Neural progenitor cell (in vitro differentiated cells): ENCODE measurements at regions not wholly inside any gene's neighbourhood (a gene's known extent, or its start where the extent isn't known, plus 50 kb on each side); places are given as distances from the start of the nearest gene placed in this dataset.

Experiments used
- DNase-seq: peaks from one replicate; pipeline ENCODE4 v3.0.0-alpha.2; 2016; ENCODE audit warnings: low spot score
- H2AFZ ChIP-seq: fragments of 200-600 bp; sonication (generic); replicated peaks from 2 replicates; pipeline ENCODE4 v1.6.1; 2016; ENCODE audit warnings: antibody characterized with exemption
- H3F3A ChIP-seq: fragments of 200-600 bp; sonication (generic); 2 replicates; pipeline ENCODE4 v1.6.1; 2016; ENCODE audit warnings: antibody characterized with exemption, low read depth
- H3K27ac ChIP-seq: fragments of 200-600 bp; sonication (generic); 2 replicates; pipeline ENCODE4 v1.5.1; 2016; ENCODE audit warnings: mild to moderate bottlenecking
- H3K27me3 ChIP-seq: fragments of 200-600 bp; sonication (generic); 2 replicates; pipeline ENCODE4 v1.6.1; 2016; ENCODE audit warnings: mild to moderate bottlenecking, moderate library complexity
- H3K36me3 ChIP-seq: fragments of 200-600 bp; sonication (generic); 2 replicates; pipeline ENCODE4 v1.5.1; 2016
- H3K4me1 ChIP-seq: fragments of 200-600 bp; sonication (generic); 2 replicates; pipeline ENCODE4 v1.6.1; 2016; ENCODE audit warnings: mixed run types
- H3K4me2 ChIP-seq: fragments of 200-600 bp; sonication (generic); 2 replicates; pipeline ENCODE4 v1.6.1; 2016
- H3K4me3 ChIP-seq: fragments of 200-600 bp; sonication (generic); 2 replicates; pipeline ENCODE4 v1.5.1; 2016
- H3K79me2 ChIP-seq: fragments of 200-600 bp; sonication (generic); 2 replicates; pipeline ENCODE4 v1.6.1; 2016; ENCODE audit warnings: low read depth
- H3K9ac ChIP-seq: fragments of 200-600 bp; sonication (generic); 2 replicates; pipeline ENCODE4 v1.6.1; 2016
- H3K9me3 ChIP-seq: fragments of 200-600 bp; sonication (generic); 2 replicates; pipeline ENCODE4 v1.5.1; 2016; ENCODE audit warnings: low read depth
- H4K20me1 ChIP-seq: fragments of 200-600 bp; sonication (generic); 2 replicates; pipeline ENCODE4 v1.6.1; 2016; ENCODE audit warnings: low read depth
- H3K27ac Mint-ChIP-seq: 3 replicates; pipeline ENCODE4 v1.8.0; 2021; ENCODE audit warnings: mixed read lengths
- H3K27me3 Mint-ChIP-seq: 2 replicates; pipeline ENCODE4 v1.8.0; 2022; ENCODE audit warnings: low read depth, mild to moderate bottlenecking, inconsistent platforms, moderate library complexity, mixed read lengths; ENCODE audit not compliant: insufficient read depth
- H3K36me3 Mint-ChIP-seq: 3 replicates; pipeline ENCODE4 v1.8.0; 2021; ENCODE audit warnings: mixed read lengths
- H3K4me1 Mint-ChIP-seq: 3 replicates; pipeline ENCODE4 v1.8.0; 2021; ENCODE audit warnings: mixed read lengths
- H3K4me3 Mint-ChIP-seq: 3 replicates; pipeline ENCODE4 v1.8.0; 2021; ENCODE audit warnings: mild to moderate bottlenecking, moderate library complexity, mixed read lengths
- H3K9me3 Mint-ChIP-seq: 3 replicates; pipeline ENCODE4 v1.8.0; 2020; ENCODE audit warnings: mixed read lengths
- EZH2 ChIP-seq: fragments of 200-600 bp; sonication (generic); IDR thresholded peaks from 2 replicates; pipeline ENCODE4 v1.6.1; 2017; ENCODE audit warnings: antibody characterized with exemption, mild to moderate bottlenecking, moderate library complexity
- EZH2phosphoT487 ChIP-seq: fragments of 200-600 bp; sonication (generic); IDR thresholded peaks from 2 replicates; pipeline ENCODE4 v1.6.1; 2017; ENCODE audit warnings: antibody characterized with exemption
- TF ChIP-seq, protein P1 (sequence below): fragments of 200-600 bp; sonication (generic); IDR thresholded peaks from 2 replicates; pipeline ENCODE4 v1.5.1; 2017; ENCODE audit warnings: antibody characterized with exemption, mild to moderate bottlenecking

- no peak for DNase-seq
- Histone ChIP-seq H3F3A (peaks cover 24% of the 10 kb centered on the region), H3K79me2 (no peaks in the 10 kb centered on the region), H3K4me3 (no peak overlapping the region), H3K27me3 (no peaks in the 10 kb centered on the region), H3K4me1 (peaks cover 84% of the 10 kb centered on the region), H3K36me3 (no peaks in the 10 kb centered on the region), H2AFZ (no peak overlapping the region), H3K4me2 (no peak overlapping the region), H3K9ac (no peak overlapping the region), H3K27ac (no peak overlapping the region), H4K20me1 (no peaks in the 10 kb centered on the region), H3K9me3 (no peaks in the 10 kb centered on the region)
- TF ChIP-seq EZH2 (no peak), EZH2phosphoT487 (no peak)
- TF ChIP-seq, protein P1, sequence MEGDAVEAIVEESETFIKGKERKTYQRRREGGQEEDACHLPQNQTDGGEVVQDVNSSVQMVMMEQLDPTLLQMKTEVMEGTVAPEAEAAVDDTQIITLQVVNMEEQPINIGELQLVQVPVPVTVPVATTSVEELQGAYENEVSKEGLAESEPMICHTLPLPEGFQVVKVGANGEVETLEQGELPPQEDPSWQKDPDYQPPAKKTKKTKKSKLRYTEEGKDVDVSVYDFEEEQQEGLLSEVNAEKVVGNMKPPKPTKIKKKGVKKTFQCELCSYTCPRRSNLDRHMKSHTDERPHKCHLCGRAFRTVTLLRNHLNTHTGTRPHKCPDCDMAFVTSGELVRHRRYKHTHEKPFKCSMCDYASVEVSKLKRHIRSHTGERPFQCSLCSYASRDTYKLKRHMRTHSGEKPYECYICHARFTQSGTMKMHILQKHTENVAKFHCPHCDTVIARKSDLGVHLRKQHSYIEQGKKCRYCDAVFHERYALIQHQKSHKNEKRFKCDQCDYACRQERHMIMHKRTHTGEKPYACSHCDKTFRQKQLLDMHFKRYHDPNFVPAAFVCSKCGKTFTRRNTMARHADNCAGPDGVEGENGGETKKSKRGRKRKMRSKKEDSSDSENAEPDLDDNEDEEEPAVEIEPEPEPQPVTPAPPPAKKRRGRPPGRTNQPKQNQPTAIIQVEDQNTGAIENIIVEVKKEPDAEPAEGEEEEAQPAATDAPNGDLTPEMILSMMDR: no peak
- H3K27ac Mint-ChIP-seq: no peak overlapping the region
- no peaks in the 10 kb centered on the region for H3K27me3 Mint-ChIP-seq
- H3K36me3 Mint-ChIP-seq: no peaks in the 10 kb centered on the region
- H3K4me3 Mint-ChIP-seq: no peak overlapping the region
- H3K4me1 Mint-ChIP-seq: peaks cover 55% of the 10 kb centered on the region
- H3K9me3 Mint-ChIP-seq: no peaks in the 10 kb centered on the region
Observed at GRCh38 chr16:51761001-51761400, 609.9 kb upstream of the SALL1 start.

GRCh38 chr16:51759999-51760398, 608.9 kb upstream of the SALL1 start:
- DNase-seq: no peak
- Histone ChIP-seq H3F3A (peaks cover 24% of the 10 kb centered on the region), H3K36me3 (no peaks in the 10 kb centered on the region), H3K27me3 (no peaks in the 10 kb centered on the region), H3K27ac (no peak overlapping the region), H3K4me2 (no peak overlapping the region), H3K79me2 (no peaks in the 10 kb centered on the region), H2AFZ (no peak overlapping the region), H3K9me3 (no peaks in the 10 kb centered on the region), H3K9ac (no peak overlapping the region), H3K4me3 (no peak overlapping the region), H3K4me1 (peaks cover 89% of the 10 kb centered on the region), H4K20me1 (no peaks in the 10 kb centered on the region)
- TF ChIP-seq EZH2 (no peak), EZH2phosphoT487 (no peak)
- TF ChIP-seq, protein P1: no peak
- H3K27me3 Mint-ChIP-seq: no peaks in the 10 kb centered on the region
- H3K4me1 Mint-ChIP-seq: peaks cover 58% of the 10 kb centered on the region
- no peak overlapping the region for H3K4me3 Mint-ChIP-seq
- no peaks in the 10 kb centered on the region for H3K9me3 Mint-ChIP-seq
- no peak overlapping the region for H3K27ac Mint-ChIP-seq
- no peaks in the 10 kb centered on the region for H3K36me3 Mint-ChIP-seq

DNA sequence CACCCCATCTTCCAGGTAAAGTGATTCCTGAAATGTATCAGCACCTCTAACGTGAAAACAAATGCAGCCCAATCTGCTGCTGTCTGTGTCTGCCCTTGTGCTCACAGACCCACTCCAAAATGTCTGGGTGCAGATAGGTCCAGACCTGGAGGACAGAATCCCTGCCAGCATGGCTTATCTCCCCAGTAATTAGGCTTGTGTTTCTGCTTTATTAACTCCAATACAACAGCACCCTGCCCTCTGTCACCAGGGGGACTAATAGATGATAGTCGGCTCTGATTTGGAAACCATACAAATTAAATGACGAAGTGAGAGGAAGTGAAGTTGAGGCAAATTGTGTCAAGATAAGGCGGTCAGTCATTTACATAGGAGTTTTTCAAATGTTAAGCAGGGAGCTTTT, 608.3 kb upstream of the SALL1 start:
- DNase-seq: no peak
- no peak overlapping the region for H3K9ac ChIP-seq
- no peaks in the 10 kb centered on the region for H4K20me1 ChIP-seq
- Mint-ChIP-seq H3K27ac (no peak overlapping the region), H3K4me3 (no peak overlapping the region), H3K9me3 (no peaks in the 10 kb centered on the region), H3K36me3 (no peaks in the 10 kb centered on the region), H3K4me1 (peaks cover 60% of the 10 kb centered on the region), H3K27me3 (no peaks in the 10 kb centered on the region)
- H2AFZ ChIP-seq: no peak overlapping the region
- no peak for TF ChIP-seq EZH2
- no peak for TF ChIP-seq EZH2phosphoT487
- TF ChIP-seq, protein P1: no peak
- H3K27me3 ChIP-seq: no peaks in the 10 kb centered on the region
- no peaks in the 10 kb centered on the region for H3K9me3 ChIP-seq
- no peaks in the 10 kb centered on the region for H3K79me2 ChIP-seq
- peaks cover 89% of the 10 kb centered on the region for H3K4me1 ChIP-seq
- peak overlapping the region; percentile 53 for H3K4me2 ChIP-seq
- H3K4me3 ChIP-seq: no peak overlapping the region
- no peak overlapping the region for H3K27ac ChIP-seq
- H3F3A ChIP-seq: peaks cover 22% of the 10 kb centered on the region
- H3K36me3 ChIP-seq: no peaks in the 10 kb centered on the region
